Upper lobe of right lung (tissue), 1 donor: ENCODE measurements at regions not wholly inside any gene's neighbourhood (a gene's known extent, or its start where the extent isn't known, plus 50 kb on each side); places are given as distances from the start of the nearest gene placed in this dataset.
A peak's percentile ranks its signal among the peaks of the same experiment; 100 is the strongest.

Source experiments
- ATAC-seq: fragments of 200-7000 bp; cut with Tn5 transposase; one replicate; pipeline ENCODE4 v1.9.1; 2020; ENCODE audit warnings: mild to moderate bottlenecking, moderate library complexity
- DNase-seq: peaks from one replicate; pipeline ENCODE4 v3.0.0-alpha.2; 2020
- H3K27ac ChIP-seq: fragments of 200-600 bp; one replicate; pipeline ENCODE4 v1.8.0; 2022
- H3K27me3 ChIP-seq: fragments of 200-600 bp; one replicate; pipeline ENCODE4 v1.8.0; 2022; ENCODE audit warnings: mild to moderate bottlenecking
- H3K36me3 ChIP-seq: fragments of 200-600 bp; one replicate; pipeline ENCODE4 v1.8.0; 2022
- H3K4me1 ChIP-seq: fragments of 200-600 bp; one replicate; pipeline ENCODE4 v1.8.0; 2022
- H3K4me3 ChIP-seq: fragments of 200-600 bp; one replicate; pipeline ENCODE4 v1.8.0; 2022; ENCODE audit warnings: mild to moderate bottlenecking
- H3K9me3 ChIP-seq: fragments of 200-600 bp; one replicate; pipeline ENCODE4 v1.8.0; 2022
- CTCF ChIP-seq: fragments of 200-600 bp; IDR thresholded peaks from one replicate; pipeline ENCODE4 v1.8.0; 2022; ENCODE audit warnings: antibody characterized with exemption
- intact Hi-C: fragments of 100-400 bp; cut with DNase I; formaldehyde crosslinking; loops from one replicate; pipeline ENCODE4 v1.11.0; 2022
- donor health status: DM: no; HTN: yes; CAD: no; lungs with severe emphysema.

GRCh38 chr3:113096188-113096892, 105.6 kb downstream of the GTPBP8 start:
- intact Hi-C loops: no loop called here
- ATAC-seq (no peak), DNase-seq (no peak)
- Histone ChIP-seq H3K4me1 (no peaks in the 10 kb centered on the region), H3K4me3 (no peak overlapping the region), H3K27ac (no peak overlapping the region), H3K27me3 (no peaks in the 10 kb centered on the region), H3K9me3 (no peaks in the 10 kb centered on the region), H3K36me3 (no peaks in the 10 kb centered on the region)
- no peak for TF ChIP-seq CTCF

- H3K36me3 ChIP-seq: no peaks in the 10 kb centered on the region
- no peaks in the 10 kb centered on the region for H3K4me1 ChIP-seq
- no peaks in the 10 kb centered on the region for H3K9me3 ChIP-seq
- H3K27ac ChIP-seq: no peak overlapping the region
- TF ChIP-seq CTCF: no peak
- ATAC-seq (no peak), DNase-seq (no peak)
- no peaks in the 10 kb centered on the region for H3K27me3 ChIP-seq
- intact Hi-C loops: no loop called here
- no peak overlapping the region for H3K4me3 ChIP-seq
Observed at GRCh38 chr3:113097960-113098447, 107.2 kb downstream of the GTPBP8 start.

GRCh38 chr3:113100063-113100462, 109.3 kb downstream of the GTPBP8 start:
- Histone ChIP-seq H3K4me3 (no peak overlapping the region), H3K27me3 (no peaks in the 10 kb centered on the region), H3K9me3 (no peaks in the 10 kb centered on the region), H3K27ac (no peak overlapping the region), H3K36me3 (no peaks in the 10 kb centered on the region), H3K4me1 (no peaks in the 10 kb centered on the region)
- TF ChIP-seq CTCF: no peak
- intact Hi-C loops: no loop called here
- ATAC-seq (no peak), DNase-seq (no peak)

DNA sequence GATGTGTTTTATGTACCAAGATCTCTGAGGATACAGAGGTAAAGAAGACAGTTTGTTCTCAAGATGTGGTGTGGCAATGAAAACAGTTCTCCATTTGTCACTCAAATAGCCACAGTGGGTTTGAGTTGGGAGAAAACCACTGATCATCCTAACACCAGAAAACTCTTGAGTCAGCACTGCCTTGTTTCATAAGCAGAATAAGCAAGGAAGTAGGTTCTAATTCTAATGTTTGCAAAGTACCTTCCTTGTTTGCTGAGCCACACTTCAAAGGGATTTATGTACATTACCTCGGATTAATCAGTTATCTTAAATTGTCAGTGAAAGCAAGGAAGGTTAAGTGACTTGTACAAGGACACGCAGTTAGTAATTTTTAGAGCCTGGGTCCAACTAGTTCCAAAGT, 107.8 kb upstream of the BOC start:
- H3K27ac ChIP-seq: no peak overlapping the region
- ATAC-seq (peak; percentile 67), DNase-seq (no peak)
- no peaks in the 10 kb centered on the region for H3K27me3 ChIP-seq
- TF ChIP-seq CTCF: no peak
- no peaks in the 10 kb centered on the region for H3K36me3 ChIP-seq
- no peak overlapping the region for H3K4me3 ChIP-seq
- H3K4me1 ChIP-seq: no peaks in the 10 kb centered on the region
- intact Hi-C loops: no loop called here
- H3K9me3 ChIP-seq: no peaks in the 10 kb centered on the region

DNA sequence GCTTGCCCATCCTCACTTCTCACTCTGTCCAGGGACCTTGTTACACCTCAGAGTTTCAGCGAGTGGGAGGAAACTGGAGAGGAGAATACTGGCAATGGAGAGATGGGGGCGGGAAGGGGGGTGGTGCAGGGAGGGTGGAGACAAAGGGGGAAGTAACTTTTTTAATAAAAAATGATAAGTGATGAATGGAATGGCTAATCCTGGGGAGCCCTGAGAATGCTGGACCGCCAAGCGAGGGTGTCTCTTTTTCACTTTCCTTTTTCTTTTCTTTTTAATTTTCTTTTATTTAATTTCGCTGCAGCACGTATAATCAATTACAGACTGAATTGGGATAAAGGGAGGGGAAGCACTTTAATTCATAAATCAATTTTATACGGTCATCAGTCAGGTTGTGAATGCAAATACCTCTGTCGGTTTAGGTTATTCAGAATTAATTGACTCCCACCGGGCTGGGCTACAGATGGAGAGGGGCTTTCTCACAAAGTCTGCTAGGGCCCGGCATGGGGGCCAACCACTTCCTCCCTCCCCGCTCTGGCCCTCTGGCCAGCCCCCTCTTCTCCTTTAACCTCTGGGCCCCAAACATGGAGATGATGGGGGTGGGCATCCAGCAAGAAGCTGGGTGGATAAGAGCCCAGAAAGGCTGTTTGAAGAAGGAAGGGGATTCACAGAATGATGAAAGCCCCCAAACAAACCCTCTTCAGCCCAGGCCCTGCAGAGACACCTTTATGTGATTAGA, 106.8 kb upstream of the BOC start:
- no peaks in the 10 kb centered on the region for H3K27me3 ChIP-seq
- intact Hi-C loops: no loop called here
- no peak for TF ChIP-seq CTCF
- ATAC-seq: no peak
- H3K4me3 ChIP-seq: no peak overlapping the region
- H3K4me1 ChIP-seq: no peaks in the 10 kb centered on the region
- no peaks in the 10 kb centered on the region for H3K9me3 ChIP-seq
- H3K36me3 ChIP-seq: no peaks in the 10 kb centered on the region
- H3K27ac ChIP-seq: no peak overlapping the region
- DNase-seq: no peak
